Loucy (cell line): ENCODE measurements at regions not wholly inside any gene's neighbourhood (a gene's known extent, or its start where the extent isn't known, plus 50 kb on each side); places are given as distances from the start of the nearest gene placed in this dataset.

Experiments used
- CTCF ChIP-seq: fragments of 200-600 bp; sonication (generic); conservative IDR thresholded peaks from 2 replicates; pipeline ENCODE4 v1.5.1; 2014; ENCODE audit warnings: mild to moderate bottlenecking, antibody characterized with exemption, low read length
- EZH2phosphoT487 ChIP-seq: fragments of 200-600 bp; IDR thresholded peaks from 2 replicates; pipeline ENCODE4 v1.6.1; 2018; ENCODE audit warnings: antibody characterized with exemption, mild to moderate bottlenecking, moderate library complexity, borderline replicate concordance

GRCh38 chr14:26276757-26277156 lies 321.1 kb downstream of the NOVA1 start:
- TF ChIP-seq CTCF (peak; percentile 46), EZH2phosphoT487 (no peak)
